ENCODE measurements at regions not wholly inside any gene's neighbourhood (a gene's known extent, or its start where the extent isn't known, plus 50 kb on each side); places are given as distances from the start of the nearest gene placed in this dataset.

GRCh38 chr12:97022536-97023230 is 115.6 kb downstream of the NEDD1 start:
- H3K4me3 ChIP-seq: no peak overlapping the region
- H3K36me3 ChIP-seq (replicated peaks in 1 of 2; ENCODE audit: insufficient read depth in 1 of 2, low read depth in 2 of 2): no peaks in the 10 kb centered on the region
- no peak for TF ChIP-seq CTCF (IDR thresholded peaks at IDR 0.05)
- TF ChIP-seq POLR2A (IDR thresholded peaks at IDR 0.05): no peak
- WGBS, 2 donors: 57 to 67% methylated on average over 4 of the region's 4 CpGs
- no peak overlapping the region for H3K27ac ChIP-seq
- no peaks in the 10 kb centered on the region for H3K4me1 ChIP-seq
- DNase-seq (no peak), ATAC-seq (no peak)
- intact Hi-C loops (cut with DNase I): no loop called here
- H3K27me3 ChIP-seq: no peaks in the 10 kb centered on the region
- no peaks in the 10 kb centered on the region for H3K9me3 ChIP-seq

GRCh38 chr12:97024393-97024792 is 117.3 kb downstream of the NEDD1 start:
- no peak for ATAC-seq
- H3K4me3 ChIP-seq: no peak overlapping the region
- no peaks in the 10 kb centered on the region for H3K4me1 ChIP-seq
- WGBS, 2 donors: 51 to 66% methylated on average over 2 of the region's 2 CpGs
- no peaks in the 10 kb centered on the region for H3K36me3 ChIP-seq (replicated peaks in 1 of 2; ENCODE audit: insufficient read depth in 1 of 2, low read depth in 2 of 2)
- no peak for DNase-seq
- TF ChIP-seq CTCF (IDR thresholded peaks at IDR 0.05) (no peak), POLR2A (IDR thresholded peaks at IDR 0.05) (no peak)
- no peak overlapping the region for H3K27ac ChIP-seq
- no peaks in the 10 kb centered on the region for H3K9me3 ChIP-seq
- no peaks in the 10 kb centered on the region for H3K27me3 ChIP-seq
- intact Hi-C loops (cut with DNase I): no loop called here

DNA sequence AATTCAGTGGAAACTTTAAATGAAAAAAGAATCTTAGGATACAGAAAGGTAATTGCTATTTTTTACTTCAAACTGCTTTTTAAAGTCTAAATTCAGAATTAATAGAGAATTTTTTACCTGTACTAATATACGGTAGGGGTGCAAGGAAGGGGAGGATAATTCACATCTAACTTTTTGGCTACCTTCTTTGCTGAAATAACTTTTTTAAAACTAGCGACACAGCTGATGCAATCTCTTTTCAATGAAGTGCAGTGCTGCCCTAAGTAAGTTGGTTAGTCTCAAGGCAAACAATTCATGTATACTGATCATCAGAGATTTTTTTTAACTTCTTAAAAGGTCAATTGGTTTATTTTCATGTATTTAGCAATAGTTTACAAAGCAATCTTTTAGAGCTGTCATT is 119.8 kb downstream of the NEDD1 start:
- 61 to 68% methylated on average over 2 of the region's 2 CpGs for WGBS, 2 donors
- Histone ChIP-seq H3K9me3 (no peaks in the 10 kb centered on the region), H3K27ac (no peak overlapping the region), H3K4me3 (no peak overlapping the region), H3K27me3 (no peaks in the 10 kb centered on the region), H3K36me3 (replicated peaks in 1 of 2; ENCODE audit: insufficient read depth in 1 of 2, low read depth in 2 of 2) (no peaks in the 10 kb centered on the region), H3K4me1 (no peaks in the 10 kb centered on the region)
- DNase-seq: no peak
- no peak for ATAC-seq
- TF ChIP-seq CTCF (IDR thresholded peaks at IDR 0.05): no peak
- TF ChIP-seq POLR2A (IDR thresholded peaks at IDR 0.05): no peak
- intact Hi-C loops (cut with DNase I): no loop called here

- Histone ChIP-seq H3K27ac (no peak overlapping the region), H3K9me3 (no peaks in the 10 kb centered on the region), H3K4me3 (no peak overlapping the region), H3K4me1 (no peaks in the 10 kb centered on the region), H3K27me3 (no peaks in the 10 kb centered on the region), H3K36me3 (replicated peaks in 1 of 2; ENCODE audit: insufficient read depth in 1 of 2, low read depth in 2 of 2) (no peaks in the 10 kb centered on the region)
- no peak for TF ChIP-seq POLR2A (IDR thresholded peaks at IDR 0.05)
- 65 to 72% methylated on average over 1 of the region's 1 CpG for WGBS, 2 donors
- DNase-seq (no peak), ATAC-seq (no peak)
- intact Hi-C loops (cut with DNase I): no loop called here
These were observed 120.4 kb downstream of the NEDD1 start for GRCh38 chr12:97027482-97027881.

GRCh38 chr12:97038131-97038530 is 131.1 kb downstream of the NEDD1 start:
- Histone ChIP-seq H3K36me3 (replicated peaks in 1 of 2; ENCODE audit: insufficient read depth in 1 of 2, low read depth in 2 of 2) (no peaks in the 10 kb centered on the region), H3K9me3 (no peaks in the 10 kb centered on the region), H3K27ac (no peak overlapping the region), H3K4me3 (no peak overlapping the region), H3K27me3 (no peaks in the 10 kb centered on the region), H3K4me1 (no peaks in the 10 kb centered on the region)
- intact Hi-C loops (cut with DNase I): no loop called here
- ATAC-seq (no peak), DNase-seq (no peak)
- TF ChIP-seq POLR2A (IDR thresholded peaks at IDR 0.05) (no peak), CTCF (IDR thresholded peaks at IDR 0.05) (no peak)
- 43 to 46% methylated on average over 5 of the region's 5 CpGs for WGBS, 2 donors

All from body of pancreas (tissue), 4 donors.